ENCODE measurements at regions not wholly inside any gene's neighbourhood (a gene's known extent, or its start where the extent isn't known, plus 50 kb on each side); places are given as distances from the start of the nearest gene placed in this dataset.
A peak's percentile ranks its signal among the peaks of the same experiment; 100 is the strongest.
"Not testable (repeated sequence)": the region's sequence is repeated elsewhere in the genome, so short reads cannot be mapped to it uniquely, and the experiment has no call there.

DNA sequence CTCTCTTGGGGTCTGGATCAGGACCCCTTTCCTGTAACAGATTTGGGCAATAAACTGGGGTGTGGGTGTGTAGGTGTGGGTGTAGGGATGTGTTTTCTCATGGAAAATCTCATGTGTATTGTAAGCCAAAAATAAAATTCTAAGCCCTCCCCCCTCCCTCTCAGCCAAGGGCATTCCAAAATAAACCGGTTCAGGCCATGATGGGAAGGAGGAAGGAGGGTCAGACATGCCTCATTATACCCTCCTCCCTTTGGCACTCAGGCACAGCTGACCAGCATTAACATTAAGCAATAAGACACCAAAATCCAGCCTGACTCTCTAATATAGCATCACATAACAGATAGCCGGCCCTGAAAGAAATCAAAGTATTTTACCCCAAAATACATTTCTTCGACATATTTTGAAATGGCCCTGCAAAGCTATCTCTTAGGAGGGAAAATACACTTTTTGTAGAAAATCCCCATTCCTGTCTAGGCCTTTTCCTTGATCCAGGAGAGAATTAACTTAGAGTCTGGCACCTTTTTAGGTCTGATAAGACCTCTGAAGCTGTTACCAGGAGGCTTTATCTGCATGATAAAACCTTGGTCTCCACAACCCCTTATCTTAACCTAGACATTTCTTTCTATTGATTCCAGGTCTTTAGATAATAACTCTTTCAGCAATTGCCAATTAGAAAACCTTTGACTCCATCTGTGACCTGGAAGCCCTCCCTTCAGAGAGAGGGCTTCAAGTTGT lies 128.7 kb upstream of the COL5A2 start:
- DNase-seq (ENCODE audit: low read depth, low spot score): no peak

DNA sequence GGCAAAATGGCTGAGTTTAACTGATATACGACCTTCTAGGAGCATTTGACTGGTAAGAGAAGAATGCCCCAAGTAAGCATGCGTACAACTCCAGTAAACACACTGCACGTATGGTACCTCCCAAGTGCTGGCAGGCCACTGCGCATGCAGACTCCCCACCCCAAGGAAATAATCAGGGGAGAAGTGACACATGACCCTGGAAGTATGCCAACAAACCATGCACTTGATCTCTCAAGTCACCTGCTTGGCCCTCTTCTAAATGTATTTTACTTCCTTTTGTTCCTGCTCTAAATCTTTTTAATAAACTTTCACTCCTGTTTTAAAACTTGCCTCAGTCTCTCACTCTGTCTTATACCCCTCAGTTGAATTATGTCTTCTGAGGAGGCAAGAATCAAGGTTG lies 129.8 kb upstream of the COL5A2 start:
- no peak for DNase-seq (ENCODE audit: low read depth, low spot score)

DNA sequence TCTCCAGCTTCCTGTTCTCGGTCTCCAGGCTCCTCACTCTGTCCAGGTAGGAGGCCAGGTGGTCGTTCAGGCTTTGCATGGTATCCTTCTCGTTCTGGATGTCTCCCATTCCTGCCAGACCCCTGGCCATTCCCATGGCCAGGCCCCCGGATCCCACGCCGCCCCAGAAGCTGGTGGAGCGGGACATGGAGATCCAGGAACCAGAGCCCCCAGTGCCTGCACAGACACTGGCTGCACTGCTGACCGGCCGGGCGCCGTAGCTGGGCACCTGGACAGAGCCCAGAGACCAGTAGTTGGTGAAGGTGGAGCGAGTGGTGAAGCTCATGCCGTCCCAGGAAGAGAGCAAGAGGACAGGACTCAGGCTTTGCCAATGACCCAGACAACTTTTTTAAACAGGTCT lies 129.1 kb upstream of the WDR75 start:
- DNase-seq (ENCODE audit: low read depth, low spot score): no peak

DNA sequence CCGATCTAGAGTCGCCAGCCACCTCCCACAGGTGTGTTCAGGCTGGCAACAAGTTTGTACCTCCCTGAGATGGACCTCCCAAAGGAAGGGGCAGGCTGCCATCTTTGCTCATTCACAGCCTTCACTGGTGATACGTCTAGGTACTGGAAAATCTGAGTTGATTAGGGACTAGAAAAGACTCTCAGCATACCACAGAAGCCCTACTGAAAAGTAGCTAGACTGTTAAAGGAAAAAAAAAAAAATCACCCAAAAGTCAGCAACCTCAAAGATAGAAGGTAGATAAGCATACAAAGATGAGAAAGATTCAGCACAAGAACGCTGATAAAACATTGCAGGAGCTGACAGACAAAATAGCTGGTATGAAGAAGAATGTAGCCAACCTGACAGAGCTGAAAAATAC lies 128.6 kb upstream of the WDR75 start:
- no peak for DNase-seq (ENCODE audit: low read depth, low spot score)

DNA sequence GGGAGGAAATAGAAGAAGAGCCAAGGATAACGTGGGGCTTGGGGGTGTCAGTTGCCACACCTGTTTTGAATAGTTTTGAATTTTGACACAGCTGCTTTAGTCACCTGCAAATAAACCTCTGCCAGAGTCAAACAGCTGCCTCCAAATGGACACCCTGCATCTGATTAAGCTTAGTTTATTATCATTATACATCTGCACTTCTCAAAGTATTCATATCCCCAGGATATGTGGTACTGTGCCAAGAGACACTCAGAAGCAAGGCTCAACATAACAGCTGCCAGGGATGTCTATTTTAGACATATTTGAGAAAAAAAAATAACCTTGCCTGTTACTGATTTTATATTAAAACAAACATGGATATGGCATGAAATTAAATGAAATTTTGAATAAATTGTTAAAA lies 122.5 kb upstream of the WDR75 start:
- no peak for DNase-seq (ENCODE audit: low read depth, low spot score)

DNA sequence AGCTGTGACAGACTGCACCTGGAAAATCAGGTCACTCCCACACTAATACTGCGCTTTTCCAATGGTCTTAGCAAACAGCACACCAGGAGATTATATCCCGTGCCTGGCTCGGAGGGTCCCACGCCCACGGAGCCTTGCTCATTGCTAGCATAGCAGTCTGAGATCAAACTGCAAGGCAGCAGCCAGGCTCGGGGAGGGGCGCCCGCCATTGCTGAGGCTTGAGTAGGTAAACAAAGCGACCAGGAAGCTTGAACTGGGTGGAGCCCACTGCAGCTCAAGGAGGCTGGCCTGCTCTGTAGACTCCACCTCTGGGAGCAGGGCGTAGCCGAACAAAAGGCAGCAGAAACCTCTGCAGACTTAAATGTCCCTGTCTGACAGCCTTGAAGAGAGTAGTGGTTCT lies 121.8 kb upstream of the WDR75 start:
- DNase-seq (ENCODE audit: low read depth, low spot score): not testable (repeated sequence)

DNA sequence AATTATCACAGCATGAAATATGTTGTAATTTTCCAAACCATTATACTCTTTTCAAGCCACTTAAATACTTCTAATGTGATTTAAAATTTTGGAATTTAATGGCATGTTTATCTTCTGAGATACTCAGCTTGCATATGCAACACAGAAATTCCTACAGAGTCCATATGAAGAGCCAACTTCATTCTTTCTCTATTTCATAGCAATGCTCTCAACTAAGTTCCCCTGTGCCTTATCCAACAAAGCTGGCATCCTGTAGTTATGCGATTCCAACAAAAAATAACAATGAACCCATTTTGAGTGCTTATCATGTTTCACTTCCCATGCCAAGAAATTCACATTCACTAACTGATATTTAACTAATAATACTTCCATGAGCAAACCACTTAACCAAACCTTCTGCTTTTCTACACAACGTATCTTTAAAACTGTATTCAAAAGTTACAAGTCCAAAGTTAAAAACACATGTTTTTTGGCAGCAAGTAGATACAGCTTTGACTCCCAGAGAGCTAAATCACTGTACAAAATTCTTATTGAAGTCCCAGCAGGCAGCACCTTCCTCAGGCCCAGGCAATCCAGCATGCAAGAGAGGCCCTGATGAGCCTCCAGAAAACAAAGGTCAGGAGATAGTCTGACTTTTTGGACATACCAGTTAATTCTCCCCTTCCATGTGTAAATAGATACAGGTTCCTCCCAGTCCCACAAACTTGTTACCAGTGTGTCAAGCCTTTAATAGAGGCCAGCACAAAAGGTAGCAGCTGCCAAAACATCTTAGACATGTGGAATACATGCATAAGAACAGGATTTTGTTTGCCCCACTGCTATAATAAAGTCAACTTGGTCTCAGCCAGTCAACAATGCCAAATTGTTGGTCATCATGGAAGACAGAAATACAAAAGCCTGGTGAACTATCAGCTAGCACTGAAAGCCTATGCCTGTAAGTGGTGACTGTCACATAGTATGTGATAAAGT lies 113.1 kb upstream of the WDR75 start:
- no peak for DNase-seq (ENCODE audit: low read depth, low spot score)

DNA sequence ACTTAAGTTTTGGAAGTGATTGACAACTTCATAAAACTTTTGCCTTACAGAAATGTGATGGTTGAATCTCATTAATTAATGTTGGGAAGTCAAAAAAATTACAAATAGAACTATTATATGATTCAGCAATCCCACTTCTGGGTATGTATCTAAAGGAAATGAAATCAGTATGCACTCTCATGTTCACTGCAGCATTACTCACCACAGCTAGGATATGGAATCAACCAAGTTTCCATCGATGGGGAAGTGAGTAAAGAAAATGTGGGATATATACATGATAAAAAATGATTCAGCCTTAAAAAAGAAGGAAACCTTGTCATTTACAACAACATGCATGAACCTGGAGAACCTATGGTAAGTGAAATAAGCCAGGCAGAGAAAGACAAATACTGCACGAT lies 112.4 kb upstream of the WDR75 start:
- no peak for DNase-seq (ENCODE audit: low read depth, low spot score)

DNA sequence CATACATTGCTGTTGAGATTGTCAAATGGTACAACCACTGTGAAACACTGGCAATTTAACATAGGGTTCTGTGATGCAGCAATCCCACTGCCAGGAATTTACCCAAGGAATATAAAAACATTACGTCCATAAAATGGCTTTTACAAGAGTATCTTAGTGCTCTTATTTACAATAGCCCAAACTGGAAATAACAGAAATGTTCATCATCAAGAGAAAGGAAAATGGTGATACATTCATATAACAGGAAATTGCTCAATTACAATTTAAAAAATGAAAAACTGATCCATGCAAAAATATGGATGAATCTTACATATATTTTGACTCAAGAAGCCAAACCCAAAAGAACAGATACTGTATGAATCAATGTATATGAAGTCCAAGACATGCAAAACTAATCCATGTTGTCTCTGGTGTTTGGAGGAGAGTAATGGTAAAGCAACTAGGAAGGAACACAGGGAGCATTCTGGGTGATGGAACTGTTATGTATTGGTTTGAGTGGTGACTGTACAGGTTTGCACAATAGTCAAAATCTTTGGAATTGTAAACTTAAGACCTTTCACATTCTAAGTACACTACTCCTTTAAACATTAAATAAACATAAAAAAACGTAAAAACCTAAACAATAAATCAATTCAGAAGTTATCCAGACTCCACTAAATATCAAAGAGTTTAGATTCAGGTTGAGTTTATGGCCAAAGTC lies 104.8 kb upstream of the WDR75 start:
- no peak for DNase-seq (ENCODE audit: low read depth, low spot score)

DNA sequence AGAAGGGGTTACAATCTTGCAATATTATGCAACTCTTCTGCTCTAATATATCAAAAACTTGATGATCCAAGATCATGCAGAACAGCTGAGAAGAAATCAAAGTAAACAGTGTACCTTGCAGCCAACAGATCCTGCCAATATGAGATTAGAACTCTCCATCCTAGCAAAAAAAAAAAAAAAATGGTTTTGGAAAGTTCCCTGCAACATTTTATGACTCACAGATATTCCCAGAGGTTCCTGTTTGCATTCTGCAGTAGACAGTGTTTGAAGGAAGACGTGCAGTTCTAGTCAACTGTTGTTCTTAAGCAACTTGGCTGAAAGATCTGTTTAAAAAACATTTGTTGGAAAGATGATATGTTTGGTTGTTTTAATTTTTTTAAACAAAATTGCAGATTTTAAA lies 103.6 kb upstream of the WDR75 start:
- DNase-seq (ENCODE audit: low read depth, low spot score): no peak

DNA sequence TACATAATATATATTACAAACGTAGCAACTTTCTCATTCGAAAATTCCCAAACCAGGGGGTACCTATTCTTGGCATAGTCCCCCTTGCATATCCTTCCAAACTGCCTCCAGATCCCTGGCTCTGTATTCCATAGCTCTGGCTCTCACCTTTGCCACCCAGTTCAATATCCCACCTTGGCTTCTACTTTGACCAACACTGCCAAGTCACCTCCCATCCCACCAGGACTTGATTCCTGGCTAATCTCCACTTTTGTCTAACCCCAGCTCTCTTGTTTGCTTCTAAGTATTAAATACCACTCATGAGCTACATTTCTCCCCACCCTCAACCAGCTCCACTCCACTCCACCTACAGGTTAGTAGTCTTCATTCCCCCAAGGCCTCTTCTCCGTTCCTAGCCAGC lies 103.2 kb upstream of the WDR75 start:
- no peak for DNase-seq (ENCODE audit: low read depth, low spot score)

DNA sequence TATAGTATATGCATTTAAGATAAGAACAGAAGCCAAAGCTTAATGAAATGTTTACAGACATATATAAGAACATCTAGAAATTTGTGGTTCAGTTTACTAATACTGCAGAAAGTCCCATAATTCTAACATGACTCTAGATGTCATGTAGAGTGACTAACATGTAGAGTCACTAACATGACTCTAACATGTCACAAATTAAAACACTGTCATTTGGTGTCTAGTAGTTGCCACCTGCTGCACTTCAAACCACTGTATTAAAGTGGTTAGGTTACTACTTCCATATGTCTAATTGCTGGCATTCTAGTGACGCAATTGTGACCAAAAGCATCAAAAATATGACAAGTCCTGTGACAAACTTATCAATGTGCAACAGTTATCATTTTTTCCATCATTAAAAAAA lies 100.2 kb upstream of the WDR75 start:
- no peak for DNase-seq (ENCODE audit: low read depth, low spot score)

DNA sequence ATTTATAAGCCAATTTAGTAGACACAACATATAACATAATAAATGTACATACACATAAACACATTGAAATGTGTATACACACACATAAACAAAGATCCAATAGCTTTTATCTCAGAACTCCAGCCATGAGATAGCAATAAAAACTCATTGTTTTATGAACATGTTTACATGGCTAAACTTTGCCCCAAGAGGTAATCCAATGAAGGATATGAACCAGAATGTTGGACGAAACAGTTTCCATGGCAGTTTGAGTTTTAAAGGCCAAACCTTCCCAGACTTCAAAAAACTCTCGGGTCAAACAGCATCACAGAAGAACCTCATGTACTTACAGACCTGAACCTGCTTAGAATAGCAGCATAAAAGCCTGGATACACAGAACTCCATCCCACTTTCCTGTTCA lies 97.2 kb upstream of the WDR75 start:
- no peak for DNase-seq (ENCODE audit: low read depth, low spot score)

DNA sequence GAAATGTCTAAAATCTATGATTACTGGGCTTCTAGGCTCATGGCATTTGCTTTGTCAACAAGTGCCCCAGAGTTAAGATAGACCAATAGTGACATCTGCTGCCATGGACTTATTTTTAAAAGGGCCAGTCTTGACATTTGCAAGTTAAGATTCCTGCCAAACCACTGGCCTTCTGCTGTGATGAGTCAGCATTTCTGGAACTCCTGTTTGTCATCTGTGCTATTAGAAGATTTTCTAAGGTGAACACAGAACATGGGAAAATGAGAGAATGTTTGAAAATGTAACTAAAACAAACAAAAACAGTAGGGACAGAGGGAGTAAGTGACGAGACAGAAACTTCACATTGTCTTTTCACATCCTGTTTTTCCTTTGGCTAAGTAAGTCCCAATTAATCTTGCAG lies 93.7 kb upstream of the WDR75 start:
- peak; percentile 93 for DNase-seq (ENCODE audit: low read depth, low spot score)

DNA sequence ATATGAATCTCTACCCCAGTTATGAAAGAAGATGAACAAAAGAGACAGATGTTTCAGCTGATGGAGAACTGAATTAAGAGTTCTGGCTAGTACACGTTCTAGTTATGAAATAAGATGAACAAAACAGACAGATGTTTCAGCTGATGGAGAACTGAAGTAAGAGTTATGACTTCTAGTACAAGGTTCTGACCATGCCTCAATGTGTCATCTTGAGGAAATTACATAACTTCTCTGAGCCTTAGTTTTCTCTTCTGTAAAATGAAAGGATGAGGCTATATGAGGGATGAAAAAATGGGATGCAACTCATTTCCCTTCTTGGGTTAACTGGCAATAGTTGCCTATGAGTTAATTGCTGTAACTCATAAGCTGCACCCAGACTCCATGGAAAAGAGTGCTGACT lies 92.9 kb upstream of the WDR75 start:
- DNase-seq (ENCODE audit: low read depth, low spot score): no peak

DNA sequence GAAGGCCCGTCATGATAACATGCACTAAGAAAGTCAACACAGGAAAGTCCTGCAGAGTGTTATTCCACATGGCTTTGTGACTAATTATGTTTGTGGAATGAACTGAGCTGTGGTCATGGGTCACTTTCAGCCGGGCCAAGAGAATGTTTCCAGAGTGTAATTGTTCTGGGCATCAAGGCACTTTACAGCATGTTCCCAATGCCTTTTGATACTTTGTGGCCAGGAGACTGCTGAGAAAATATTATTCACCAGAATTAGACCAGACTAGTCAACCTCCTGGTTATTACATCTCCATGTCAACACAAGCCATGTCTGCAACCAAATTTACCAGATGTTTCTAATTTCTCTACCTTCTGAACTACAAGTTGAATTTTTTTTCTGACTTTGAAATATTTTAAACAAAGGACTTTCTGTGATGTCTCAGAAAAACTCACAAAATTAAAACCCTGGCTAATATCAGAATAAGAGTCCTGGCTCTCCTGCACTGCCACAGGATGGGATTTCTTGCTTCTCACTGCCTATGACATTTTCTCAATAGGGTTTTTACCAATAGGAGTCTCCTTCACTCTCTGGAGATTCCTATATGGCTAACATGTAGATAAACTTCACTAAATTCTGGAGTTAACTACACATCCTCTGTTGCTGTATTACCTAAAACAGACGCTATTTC lies 90.6 kb upstream of the WDR75 start:
- DNase-seq (ENCODE audit: low read depth, low spot score): peak; percentile 95

DNA sequence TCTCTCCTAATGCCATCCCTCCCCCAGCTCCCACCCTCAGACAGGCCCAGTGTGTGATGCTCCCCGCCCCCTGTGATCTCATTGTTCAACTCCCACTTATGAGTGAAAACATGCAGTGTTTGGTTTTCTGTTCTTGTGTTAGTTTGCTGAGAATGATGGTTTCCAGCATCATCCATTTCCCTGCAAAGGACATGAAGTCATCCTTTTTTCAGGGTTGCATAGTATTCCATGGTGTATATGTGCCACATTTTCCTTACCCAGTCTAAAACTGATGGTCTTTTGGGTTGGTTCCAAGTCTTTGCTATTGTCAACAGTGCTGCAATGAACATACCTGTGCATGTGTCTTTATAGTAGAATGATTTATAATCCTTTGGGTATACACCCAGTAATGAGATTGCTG lies 89.3 kb upstream of the WDR75 start:
- DNase-seq (ENCODE audit: low read depth, low spot score): not testable (repeated sequence)

DNA sequence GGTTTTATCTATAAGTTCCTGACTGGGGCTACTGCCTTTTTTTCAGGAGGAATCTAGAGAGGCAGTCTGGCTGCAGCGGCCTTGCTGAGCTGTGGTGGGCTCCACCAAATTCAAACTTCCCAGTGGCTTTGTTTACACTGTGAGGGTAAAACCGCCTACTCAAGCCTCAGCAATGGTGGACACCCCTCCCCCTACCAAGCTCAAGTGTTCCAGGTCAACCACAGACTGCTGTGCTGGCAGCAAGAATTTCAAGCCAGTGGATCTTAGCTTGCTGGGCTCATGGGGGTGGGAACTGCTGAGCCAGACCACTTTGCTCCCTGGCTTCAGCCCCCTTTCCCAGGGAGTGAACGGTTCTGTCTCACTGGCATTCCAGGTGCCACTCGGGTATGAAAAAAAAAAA lies 83.9 kb upstream of the WDR75 start:
- not testable (repeated sequence) for DNase-seq (ENCODE audit: low read depth, low spot score)

DNA sequence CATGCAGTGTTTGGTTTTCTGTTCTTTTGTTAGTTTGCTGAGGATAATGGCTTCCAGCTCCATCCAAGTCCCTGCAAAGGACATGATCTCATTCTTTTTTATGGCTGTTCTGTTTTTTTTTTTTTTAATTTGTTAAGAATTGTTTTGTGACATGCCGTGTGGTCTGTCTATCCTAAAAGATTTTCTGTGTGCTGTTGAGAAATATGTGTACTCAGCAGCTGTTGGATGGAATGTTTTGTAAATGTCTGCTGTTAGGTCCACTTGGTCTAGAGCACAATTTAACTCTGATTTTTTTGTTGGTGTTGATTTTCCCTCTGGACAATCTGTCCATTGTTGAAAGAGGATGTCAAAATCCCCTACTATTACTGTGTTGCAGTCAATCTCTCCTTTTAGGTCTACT lies 80.4 kb upstream of the WDR75 start:
- no peak for DNase-seq (ENCODE audit: low read depth, low spot score)

DNA sequence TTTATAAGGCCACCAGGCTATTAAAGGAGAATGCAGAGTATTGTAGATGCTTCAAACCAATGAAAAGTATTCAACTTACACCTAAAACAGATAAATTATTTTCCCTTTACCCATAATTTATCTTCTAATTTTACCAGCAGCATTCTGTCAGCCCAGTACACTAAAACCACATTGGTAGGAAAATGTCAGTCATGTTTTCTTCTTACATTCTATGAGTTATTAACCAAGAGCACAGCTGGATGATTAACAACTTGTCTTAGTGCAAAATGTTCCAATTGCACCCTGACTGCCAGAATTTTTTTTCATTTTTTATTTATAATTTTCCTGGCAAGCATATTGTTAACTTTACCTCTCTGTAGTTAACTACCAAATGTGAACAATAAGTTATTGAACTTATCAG lies 79.0 kb upstream of the WDR75 start:
- no peak for DNase-seq (ENCODE audit: low read depth, low spot score)

DNA sequence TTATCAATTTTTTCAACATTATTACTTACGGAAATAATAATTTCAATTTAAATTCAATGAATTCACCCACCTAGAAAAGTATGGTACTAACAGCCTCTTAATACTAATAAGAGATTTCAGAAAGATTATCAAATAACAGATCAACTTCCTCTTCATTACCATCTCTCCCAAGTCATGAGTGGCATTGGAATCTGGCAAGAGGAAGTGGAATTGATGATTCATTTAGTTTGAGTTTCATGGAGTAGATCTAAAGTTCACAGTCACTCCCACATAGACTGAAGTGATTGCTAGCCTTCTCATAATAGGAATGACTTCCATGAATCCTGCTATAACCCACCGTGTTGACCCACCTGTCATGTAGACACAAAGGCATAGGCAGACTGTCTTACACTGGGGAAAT lies 77.7 kb upstream of the WDR75 start:
- DNase-seq (ENCODE audit: low read depth, low spot score): no peak

DNA sequence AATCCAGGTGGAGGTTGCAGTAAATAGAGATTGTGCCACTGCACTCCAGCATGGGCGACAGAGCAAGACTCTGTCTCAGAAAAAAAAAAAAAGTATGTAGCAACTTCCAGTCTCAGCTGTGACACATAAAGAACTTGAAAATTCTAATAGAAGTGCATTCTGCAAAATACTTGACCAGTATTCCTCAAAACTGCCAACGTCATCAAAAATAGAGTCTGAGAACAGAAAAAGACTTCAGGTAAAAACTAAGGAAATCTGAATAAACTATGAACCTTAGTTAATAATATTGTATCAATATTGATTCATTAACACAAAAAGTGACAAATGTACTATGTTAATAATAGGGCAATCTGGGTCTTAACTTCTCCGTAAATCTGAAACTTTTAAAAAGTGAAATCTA lies 76.7 kb upstream of the WDR75 start:
- no peak for DNase-seq (ENCODE audit: low read depth, low spot score)

All from smooth muscle cell of the brain vasculature (primary cell).